SK-N-SH (cell line): ENCODE measurements at regions not wholly inside any gene's neighbourhood (a gene's known extent, or its start where the extent isn't known, plus 50 kb on each side); places are given as distances from the start of the nearest gene placed in this dataset.

Source experiments
- CTCF ChIA-PET: fragments of 300-600, 350-600 bp; formaldehyde crosslinking; extraction: SDS; loops from one replicate; lab custom pipeline; 2021; lab: Yijun Ruan, JAX
- POLR2A ChIA-PET: fragments of 350-600 bp; sonication (Branson Sonifier 250); formaldehyde crosslinking; extraction: SDS; loops from one replicate; lab custom pipeline; 2020; ENCODE audit warnings: antibody characterized with exemption, inconsistent platforms; lab: Yijun Ruan, JAX
- DNase-seq: peaks from one replicate; pipeline ENCODE4 v3.0.0; 2012
- H2AFZ ChIP-seq: fragments of 200-600 bp; sonication (generic); 2 replicates; pipeline ENCODE4 v1.8.1; 2016; ENCODE audit warnings: antibody characterized with exemption, mild to moderate bottlenecking, low read depth
- H3F3A ChIP-seq: fragments of 200-600 bp; sonication (generic); replicated peaks from 2 replicates; pipeline ENCODE3; 2016; ENCODE audit warnings: antibody characterized with exemption, mild to moderate bottlenecking; ENCODE audit not compliant: insufficient read depth
- H3K27ac ChIP-seq, 2 experiments: fragments of 200-500 bp in 1 of 2; fragments of 200-600 bp in 1 of 2; sonication (Bioruptor generic) in 1 of 2; sonication (generic), shearing (Covaris generic) in 1 of 2; 2 replicates each; pipeline versions ENCODE4 v1.5.1 to v1.6.1; 2014 to 2016; ENCODE audit warnings: low read depth in 2 of 2, inconsistent platforms in 1 of 2, low read length in 1 of 2, mild to moderate bottlenecking in 1 of 2, mixed read lengths in 1 of 2
- H3K27me3 ChIP-seq: fragments of 200-600 bp; sonication (generic), shearing (Covaris generic); 2 replicates; pipeline ENCODE4 v1.6.1; 2016; ENCODE audit warnings: mixed run types; ENCODE audit not compliant: insufficient read depth
- H3K36me3 ChIP-seq, 2 experiments: fragments of 200-500 bp in 1 of 2; fragments of 200-600 bp in 1 of 2; sonication (Bioruptor generic) in 1 of 2; sonication (generic) in 1 of 2; replicated peaks in 1 of 2; 2 replicates each; pipeline versions ENCODE3 to v1.5.1; 2014 to 2016; ENCODE audit warnings: low read length in 1 of 2, mild to moderate bottlenecking in 1 of 2; ENCODE audit not compliant: insufficient read depth in 2 of 2, control insufficient read depth in 1 of 2
- H3K4me1 ChIP-seq, 2 experiments: fragments of 200-500 bp in 1 of 2; fragments of 200-600 bp in 1 of 2; sonication (Bioruptor generic) in 1 of 2; sonication (generic), shearing (Covaris generic) in 1 of 2; 2 replicates each; pipeline versions ENCODE4 v1.5.1 to v1.6.1; 2014 to 2016; ENCODE audit warnings: low read depth in 1 of 2, low read length in 1 of 2, mixed run types in 1 of 2; ENCODE audit not compliant: insufficient read depth in 2 of 2, control insufficient read depth in 1 of 2
- H3K4me2 ChIP-seq: fragments of 200-600 bp; sonication (generic), shearing (Covaris generic); 2 replicates; pipeline ENCODE4 v1.6.1; 2017; ENCODE audit warnings: mixed run types
- H3K4me3 ChIP-seq, 2 experiments: fragments of 200-500 bp in 1 of 2; fragments of 200-600 bp in 1 of 2; sonication (Bioruptor generic) in 1 of 2; sonication (generic), shearing (Covaris generic) in 1 of 2; 2 replicates each; pipeline versions ENCODE4 v1.5.1 to v1.8.1; 2014 to 2016; ENCODE audit warnings: low read depth in 2 of 2, inconsistent platforms in 1 of 2, low read length in 1 of 2, mild to moderate bottlenecking in 1 of 2, mixed read lengths in 1 of 2, moderate library complexity in 1 of 2
- H3K79me2 ChIP-seq: fragments of 200-600 bp; sonication (generic); 2 replicates; pipeline ENCODE4 v1.8.1; 2017; ENCODE audit warnings: mild to moderate bottlenecking; ENCODE audit not compliant: insufficient read depth
- H3K9ac ChIP-seq: fragments of 200-600 bp; sonication (generic); 2 replicates; pipeline ENCODE4 v1.6.1; 2017; ENCODE audit warnings: mixed run types
- H3K9me2 ChIP-seq: fragments of 200-600 bp; sonication (generic); 2 replicates; pipeline ENCODE4 v1.6.1; 2017; ENCODE audit warnings: mixed run types
- H3K9me3 ChIP-seq: fragments of 200-600 bp; sonication (generic); 2 replicates; pipeline ENCODE4 v1.6.1; 2017; ENCODE audit warnings: mixed run types, mild to moderate bottlenecking, moderate library complexity
- H4K20me1 ChIP-seq: fragments of 200-600 bp; sonication (generic); 2 replicates; pipeline ENCODE4 v1.6.1; 2017; ENCODE audit warnings: mild to moderate bottlenecking, mixed run types; ENCODE audit not compliant: insufficient read depth
- CHD2 ChIP-seq: fragments of 150-350 bp; IDR thresholded peaks from 2 replicates; pipeline ENCODE4 v1.6.1; 2018; ENCODE audit warnings: low read length; ENCODE audit not compliant: partially characterized antibody
- CTCF ChIP-seq: fragments of 200-600 bp; sonication (generic); IDR thresholded peaks from 2 replicates; pipeline ENCODE4 v1.6.1; 2017; ENCODE audit warnings: antibody characterized with exemption, mild to moderate bottlenecking, moderate library complexity
- EP300 ChIP-seq, 2 experiments: IDR thresholded peaks; 2 replicates each; pipeline versions ENCODE4 v1.4.0 to v1.6.1; 2012; ENCODE audit warnings: borderline replicate concordance in 1 of 2, low read depth in 1 of 2, low read length in 1 of 2
- FOXJ3 ChIP-seq: sonication (generic); formaldehyde crosslinking; IDR thresholded peaks from 2 replicates; pipeline ENCODE4 v1.5.1; 2020; ENCODE audit warnings: mild to moderate bottlenecking, missing genetic modification reagents
- GABPA ChIP-seq: IDR thresholded peaks from 2 replicates; pipeline ENCODE4 v1.4.0; 2012; ENCODE audit warnings: low read depth, mild to moderate bottlenecking
- GATA2 ChIP-seq: sonication (generic); formaldehyde crosslinking; IDR thresholded peaks from 2 replicates; pipeline ENCODE4 v1.5.0; 2020; ENCODE audit warnings: mild to moderate bottlenecking, missing genetic modification reagents
- IRF3 ChIP-seq: fragments of 150-350 bp; IDR thresholded peaks from 2 replicates; pipeline ENCODE4 v1.6.1; 2016; ENCODE audit warnings: mild to moderate bottlenecking, low read depth, low read length
- JUND ChIP-seq: IDR thresholded peaks from 2 replicates; pipeline ENCODE4 v1.4.0; 2012
- MXI1 ChIP-seq: IDR thresholded peaks from 2 replicates; pipeline ENCODE4 v1.6.1; 2012; ENCODE audit warnings: mild to moderate bottlenecking, low read depth, low read length, improper control_type of control experiment
- NFIC ChIP-seq: IDR thresholded peaks from 2 replicates; pipeline ENCODE4 v1.4.0; 2012; ENCODE audit warnings: borderline replicate concordance
- NRF1 ChIP-seq: IDR thresholded peaks from 2 replicates; pipeline ENCODE4 v1.6.1; 2012; ENCODE audit warnings: low read depth, mild to moderate bottlenecking, low read length
- RFX5 ChIP-seq: IDR thresholded peaks from 2 replicates; pipeline ENCODE4 v1.6.1; 2012; ENCODE audit warnings: mild to moderate bottlenecking, improper control_type of control experiment, low read length
- SMC3 ChIP-seq: IDR thresholded peaks from 2 replicates; pipeline ENCODE4 v1.6.1; 2012; ENCODE audit warnings: low read depth, low read length, improper control_type of control experiment
- TCF12 ChIP-seq: IDR thresholded peaks from 2 replicates; pipeline ENCODE4 v1.4.0; 2012
- YY1 ChIP-seq: IDR thresholded peaks from 2 replicates; pipeline ENCODE4 v1.4.0; 2012; ENCODE audit warnings: low read depth, mild to moderate bottlenecking
- WGBS: methylation state at CpG from one replicate; pipeline ENCODE4 v1.1.6; 2017; ENCODE audit warnings: low lambda C conversion rate; 5-methylcytosine and 5-hydroxymethylcytosine counted together

- Histone ChIP-seq H3K9me2 (no peaks in the 10 kb centered on the region), H3K4me1 (no peaks in the 10 kb centered on the region), H3K9me3 (no peaks in the 10 kb centered on the region), H3K4me2 (no peak overlapping the region), H3K36me3 (no peaks in the 10 kb centered on the region), H3K27ac (no peak overlapping the region), H2AFZ (no peak overlapping the region), H3F3A (no peaks in the 10 kb centered on the region), H3K27me3 (no peaks in the 10 kb centered on the region), H4K20me1 (no peaks in the 10 kb centered on the region), H3K4me3 (no peak overlapping the region), H3K9ac (no peak overlapping the region), H3K79me2 (no peaks in the 10 kb centered on the region)
- TF ChIP-seq CTCF (no peak), CHD2 (no peak), TCF12 (no peak), JUND (no peak), FOXJ3 (no peak), EP300 (IDR thresholded peaks at IDR 0.05; ENCODE audit: borderline replicate concordance in 1 of 2, low read depth in 1 of 2, low read length in 1 of 2) (no peak), NFIC (no peak), MXI1 (no peak), GATA2 (CRISPR knock-in tag) (no peak), RFX5 (no peak), NRF1 (no peak), GABPA (no peak), SMC3 (no peak), YY1 (no peak), IRF3 (no peak)
- ChIA-PET POLR2A (no interaction called here), CTCF (no interaction called here)
- DNase-seq: no peak
- 60% methylated on average over 13 of the region's 13 CpGs for WGBS
Measured at GRCh38 chr4:188268131-188268908, 129.1 kb downstream of the TRIML1 start.
